ENCODE measurements at regions not wholly inside any gene's neighbourhood (a gene's known extent, or its start where the extent isn't known, plus 50 kb on each side); places are given as distances from the start of the nearest gene placed in this dataset.

DNA sequence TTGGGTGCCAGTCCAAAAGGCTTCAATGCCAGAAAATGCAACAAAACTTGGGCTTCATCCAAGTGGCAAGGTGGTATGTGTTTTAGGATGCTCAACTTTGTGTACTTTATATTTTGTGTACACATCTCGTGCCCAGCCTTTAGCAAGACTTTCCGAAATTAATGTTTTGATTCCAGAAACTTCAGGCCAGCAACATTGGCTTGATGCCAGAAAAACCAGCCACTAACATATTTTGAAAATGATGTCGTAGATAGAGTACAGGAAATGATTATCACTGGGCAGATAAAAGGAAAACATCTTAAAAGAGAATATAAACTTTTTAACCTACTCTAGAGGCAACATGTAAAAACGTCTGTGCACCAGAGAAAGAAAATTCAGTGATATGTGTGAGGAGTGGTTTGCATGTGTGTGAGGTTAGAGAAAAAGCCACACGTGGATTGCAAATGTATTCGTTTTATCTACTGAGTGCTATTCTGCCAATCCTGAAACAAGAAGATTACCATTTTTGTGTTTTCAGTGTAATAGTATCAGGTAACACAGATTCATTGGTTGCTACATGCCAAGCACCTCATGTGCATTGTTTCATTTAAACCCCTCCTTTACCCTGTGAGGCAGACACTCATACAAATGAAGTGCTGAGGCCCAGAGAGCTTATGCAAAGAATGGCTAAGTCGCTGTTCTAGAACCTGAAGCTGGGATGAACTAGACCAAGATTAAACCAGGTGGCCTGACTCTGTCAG lies 264.8 kb downstream of the C1D start:
- TF ChIP-seq, protein P1, sequence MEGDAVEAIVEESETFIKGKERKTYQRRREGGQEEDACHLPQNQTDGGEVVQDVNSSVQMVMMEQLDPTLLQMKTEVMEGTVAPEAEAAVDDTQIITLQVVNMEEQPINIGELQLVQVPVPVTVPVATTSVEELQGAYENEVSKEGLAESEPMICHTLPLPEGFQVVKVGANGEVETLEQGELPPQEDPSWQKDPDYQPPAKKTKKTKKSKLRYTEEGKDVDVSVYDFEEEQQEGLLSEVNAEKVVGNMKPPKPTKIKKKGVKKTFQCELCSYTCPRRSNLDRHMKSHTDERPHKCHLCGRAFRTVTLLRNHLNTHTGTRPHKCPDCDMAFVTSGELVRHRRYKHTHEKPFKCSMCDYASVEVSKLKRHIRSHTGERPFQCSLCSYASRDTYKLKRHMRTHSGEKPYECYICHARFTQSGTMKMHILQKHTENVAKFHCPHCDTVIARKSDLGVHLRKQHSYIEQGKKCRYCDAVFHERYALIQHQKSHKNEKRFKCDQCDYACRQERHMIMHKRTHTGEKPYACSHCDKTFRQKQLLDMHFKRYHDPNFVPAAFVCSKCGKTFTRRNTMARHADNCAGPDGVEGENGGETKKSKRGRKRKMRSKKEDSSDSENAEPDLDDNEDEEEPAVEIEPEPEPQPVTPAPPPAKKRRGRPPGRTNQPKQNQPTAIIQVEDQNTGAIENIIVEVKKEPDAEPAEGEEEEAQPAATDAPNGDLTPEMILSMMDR (IDR thresholded peaks at IDR 0.05; ENCODE audit: low read length) = no peak
- no peak for TF ChIP-seq EZH2 (IDR thresholded peaks at IDR 0.05; ENCODE audit: borderline replicate concordance, low read length)
- Histone ChIP-seq H3K27me3 (ENCODE audit: insufficient read depth, low read length) (no peaks in the 10 kb centered on the region), H3K27ac (ENCODE audit: low read depth, low read length, poor library complexity, severe bottlenecking) (no peak overlapping the region), H3K4me1 (ENCODE audit: insufficient read depth, low read length, severe bottlenecking) (no peaks in the 10 kb centered on the region), H3K4me2 (ENCODE audit: low read length) (no peak overlapping the region), H3K36me3 (ENCODE audit: insufficient read depth, low read length) (no peaks in the 10 kb centered on the region), H3K9ac (ENCODE audit: low read length) (no peak overlapping the region), H3K79me2 (ENCODE audit: insufficient read depth, low read length) (no peaks in the 10 kb centered on the region), H4K20me1 (ENCODE audit: insufficient read depth, low read length) (no peaks in the 10 kb centered on the region), H3K4me3 (ENCODE audit: low read depth, low read length, poor library complexity, severe bottlenecking) (no peak overlapping the region), H3K9me3 (ENCODE audit: low read length) (no peaks in the 10 kb centered on the region), H3F3A (ENCODE audit: insufficient read depth, low read length) (no peaks in the 10 kb centered on the region), H3K9me2 (ENCODE audit: low read depth, low read length) (no peaks in the 10 kb centered on the region), H2AFZ (ENCODE audit: low read length) (no peak overlapping the region)

DNA sequence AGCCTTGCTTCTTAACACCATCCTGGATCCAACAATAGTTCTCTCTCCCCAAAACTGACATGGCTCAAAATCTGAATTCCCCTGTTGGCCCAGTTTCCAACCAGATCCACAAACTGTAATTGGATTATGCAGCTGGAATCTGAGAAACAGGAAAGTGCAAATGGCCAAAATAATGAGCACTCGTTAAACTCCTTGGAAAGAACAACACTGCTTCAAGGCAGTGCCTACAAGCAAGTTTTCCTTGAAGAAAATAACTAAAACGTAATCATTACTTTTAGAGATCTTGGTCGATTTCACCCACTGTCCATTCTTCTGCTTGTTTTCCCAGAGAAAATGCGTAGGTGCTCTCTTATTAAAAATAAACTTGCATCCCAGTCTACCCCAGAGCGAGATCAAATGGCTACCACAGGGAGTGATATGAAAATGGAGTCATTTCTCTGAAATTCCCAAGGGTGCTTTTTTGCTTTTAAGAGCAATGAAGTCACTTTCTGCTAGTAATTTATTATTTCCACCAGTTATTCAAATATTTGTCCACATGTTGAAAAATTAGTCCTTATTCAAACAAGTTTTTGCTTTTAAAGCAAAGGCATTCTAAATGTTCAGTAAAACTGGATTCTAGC lies 264.2 kb downstream of the C1D start:
- no peaks in the 10 kb centered on the region for H3K9me3 ChIP-seq (ENCODE audit: low read length)
- no peaks in the 10 kb centered on the region for H3K36me3 ChIP-seq (ENCODE audit: insufficient read depth, low read length)
- no peak overlapping the region for H3K4me3 ChIP-seq (ENCODE audit: low read depth, low read length, poor library complexity, severe bottlenecking)
- no peak overlapping the region for H3K9ac ChIP-seq (ENCODE audit: low read length)
- H3K4me2 ChIP-seq (ENCODE audit: low read length) = no peak overlapping the region
- H2AFZ ChIP-seq (ENCODE audit: low read length) = no peak overlapping the region
- TF ChIP-seq, protein P1 (IDR thresholded peaks at IDR 0.05; ENCODE audit: low read length) = no peak
- TF ChIP-seq EZH2 (IDR thresholded peaks at IDR 0.05; ENCODE audit: borderline replicate concordance, low read length) = no peak
- no peaks in the 10 kb centered on the region for H3K9me2 ChIP-seq (ENCODE audit: low read depth, low read length)
- H3K27me3 ChIP-seq (ENCODE audit: insufficient read depth, low read length) = no peaks in the 10 kb centered on the region
- no peaks in the 10 kb centered on the region for H4K20me1 ChIP-seq (ENCODE audit: insufficient read depth, low read length)
- no peaks in the 10 kb centered on the region for H3K4me1 ChIP-seq (ENCODE audit: insufficient read depth, low read length, severe bottlenecking)
- no peak overlapping the region for H3K27ac ChIP-seq (ENCODE audit: low read depth, low read length, poor library complexity, severe bottlenecking)
- no peaks in the 10 kb centered on the region for H3K79me2 ChIP-seq (ENCODE audit: insufficient read depth, low read length)
- no peaks in the 10 kb centered on the region for H3F3A ChIP-seq (ENCODE audit: insufficient read depth, low read length)

DNA sequence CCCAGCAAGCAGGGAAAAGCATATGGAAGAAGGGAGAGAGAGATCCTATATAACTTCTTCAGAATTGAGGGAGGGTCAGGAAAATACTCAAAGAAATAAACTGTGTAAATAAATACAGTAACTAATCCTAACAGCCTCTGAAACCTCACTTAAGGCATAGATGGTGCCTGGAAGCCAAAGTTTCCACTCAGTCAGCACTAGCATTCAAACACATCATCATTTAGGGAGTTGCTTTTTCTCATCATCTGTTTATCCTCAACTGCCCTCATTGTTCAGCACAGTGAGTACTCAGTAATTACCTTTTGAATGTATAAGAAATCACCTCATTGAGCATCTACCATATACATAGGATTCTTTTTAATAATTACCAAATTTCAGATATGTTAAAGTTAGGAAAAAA lies 262.9 kb downstream of the C1D start:
- no peaks in the 10 kb centered on the region for H3K79me2 ChIP-seq (ENCODE audit: insufficient read depth, low read length)
- no peaks in the 10 kb centered on the region for H4K20me1 ChIP-seq (ENCODE audit: insufficient read depth, low read length)
- no peak overlapping the region for H3K27ac ChIP-seq (ENCODE audit: low read depth, low read length, poor library complexity, severe bottlenecking)
- no peak overlapping the region for H2AFZ ChIP-seq (ENCODE audit: low read length)
- H3K4me1 ChIP-seq (ENCODE audit: insufficient read depth, low read length, severe bottlenecking) = no peaks in the 10 kb centered on the region
- no peaks in the 10 kb centered on the region for H3K9me3 ChIP-seq (ENCODE audit: low read length)
- H3K9me2 ChIP-seq (ENCODE audit: low read depth, low read length) = no peaks in the 10 kb centered on the region
- no peak overlapping the region for H3K4me3 ChIP-seq (ENCODE audit: low read depth, low read length, poor library complexity, severe bottlenecking)
- TF ChIP-seq EZH2 (IDR thresholded peaks at IDR 0.05; ENCODE audit: borderline replicate concordance, low read length) = no peak
- TF ChIP-seq, protein P1 (IDR thresholded peaks at IDR 0.05; ENCODE audit: low read length) = no peak
- no peaks in the 10 kb centered on the region for H3F3A ChIP-seq (ENCODE audit: insufficient read depth, low read length)
- no peaks in the 10 kb centered on the region for H3K27me3 ChIP-seq (ENCODE audit: insufficient read depth, low read length)
- no peak overlapping the region for H3K4me2 ChIP-seq (ENCODE audit: low read length)
- no peaks in the 10 kb centered on the region for H3K36me3 ChIP-seq (ENCODE audit: insufficient read depth, low read length)
- no peak overlapping the region for H3K9ac ChIP-seq (ENCODE audit: low read length)

Data from OCI-LY1 (cell line).